Breast epithelium (tissue), 3 donors: ENCODE measurements at regions not wholly inside any gene's neighbourhood (a gene's known extent, or its start where the extent isn't known, plus 50 kb on each side); places are given as distances from the start of the nearest gene placed in this dataset.

Source experiments
- POLR2A ChIP-seq: fragments of 450-650 bp; IDR thresholded peaks from one replicate; pipeline ENCODE4 v1.6.1; 2016; ENCODE audit warnings: antibody characterized with exemption, mild to moderate bottlenecking, moderate library complexity
- POLR2AphosphoS5 ChIP-seq, 3 donors: sonication (generic); formaldehyde crosslinking; IDR thresholded peaks; one replicate each; pipeline ENCODE4 v1.6.1; 2017; ENCODE audit warnings: antibody characterized with exemption in 3 of 3
- TF ChIP-seq, protein P1 (sequence below), 3 donors: fragments of 450-650 bp; IDR thresholded peaks; one replicate each; pipeline ENCODE4 v1.5.1; 2016 to 2017; ENCODE audit warnings: antibody characterized with exemption in 3 of 3, mild to moderate bottlenecking in 3 of 3, moderate library complexity in 3 of 3

DNA sequence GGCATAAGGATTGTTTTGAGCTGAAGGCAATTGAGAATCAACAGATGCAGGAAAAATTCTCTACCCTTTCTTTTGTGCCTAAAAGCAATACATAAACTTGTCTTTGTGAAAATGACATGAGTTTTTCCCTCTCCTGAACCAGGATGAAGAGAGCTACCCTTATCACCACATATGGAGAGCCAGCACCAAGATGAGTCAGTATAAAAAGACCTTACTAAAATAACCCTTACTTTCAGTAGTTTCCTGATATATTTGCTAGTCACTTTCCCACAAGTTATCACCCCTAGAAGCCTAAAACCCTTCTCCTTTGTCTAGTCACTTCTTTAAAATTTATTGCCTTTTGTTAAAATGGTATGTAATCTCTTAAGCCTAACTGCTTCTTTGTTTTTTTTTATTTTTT lies 61.9 kb upstream of the ANKRD10 start:
- TF ChIP-seq, protein P1, sequence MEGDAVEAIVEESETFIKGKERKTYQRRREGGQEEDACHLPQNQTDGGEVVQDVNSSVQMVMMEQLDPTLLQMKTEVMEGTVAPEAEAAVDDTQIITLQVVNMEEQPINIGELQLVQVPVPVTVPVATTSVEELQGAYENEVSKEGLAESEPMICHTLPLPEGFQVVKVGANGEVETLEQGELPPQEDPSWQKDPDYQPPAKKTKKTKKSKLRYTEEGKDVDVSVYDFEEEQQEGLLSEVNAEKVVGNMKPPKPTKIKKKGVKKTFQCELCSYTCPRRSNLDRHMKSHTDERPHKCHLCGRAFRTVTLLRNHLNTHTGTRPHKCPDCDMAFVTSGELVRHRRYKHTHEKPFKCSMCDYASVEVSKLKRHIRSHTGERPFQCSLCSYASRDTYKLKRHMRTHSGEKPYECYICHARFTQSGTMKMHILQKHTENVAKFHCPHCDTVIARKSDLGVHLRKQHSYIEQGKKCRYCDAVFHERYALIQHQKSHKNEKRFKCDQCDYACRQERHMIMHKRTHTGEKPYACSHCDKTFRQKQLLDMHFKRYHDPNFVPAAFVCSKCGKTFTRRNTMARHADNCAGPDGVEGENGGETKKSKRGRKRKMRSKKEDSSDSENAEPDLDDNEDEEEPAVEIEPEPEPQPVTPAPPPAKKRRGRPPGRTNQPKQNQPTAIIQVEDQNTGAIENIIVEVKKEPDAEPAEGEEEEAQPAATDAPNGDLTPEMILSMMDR (IDR thresholded peaks at IDR 0.05): no peak
- no peak for TF ChIP-seq POLR2AphosphoS5 (IDR thresholded peaks at IDR 0.05)
- TF ChIP-seq POLR2A: no peak
